Neuronal stem cell (in vitro differentiated cells): ENCODE measurements at regions not wholly inside any gene's neighbourhood (a gene's known extent, or its start where the extent isn't known, plus 50 kb on each side); places are given as distances from the start of the nearest gene placed in this dataset.

Experiments used
- DNase-seq: peaks from one replicate; pipeline ENCODE4 v3.0.0-alpha.2; 2013; ENCODE audit warnings: low spot score
- H2AFZ ChIP-seq: one replicate; pipeline ENCODE4 v1.6.1; 2013; ENCODE audit warnings: mild to moderate bottlenecking, low read length, inconsistent platforms
- H2AK5ac ChIP-seq: 2 replicates; pipeline ENCODE4 v1.6.1; 2013; ENCODE audit warnings: low read depth, mild to moderate bottlenecking, inconsistent platforms, low read length, moderate library complexity, mixed read lengths
- H2BK120ac ChIP-seq: 2 replicates; pipeline ENCODE4 v1.6.1; 2013; ENCODE audit warnings: low read depth, mild to moderate bottlenecking, inconsistent platforms, low read length, moderate library complexity, mixed read lengths
- H2BK12ac ChIP-seq: one replicate; pipeline ENCODE4 v1.6.1; 2013; ENCODE audit warnings: low read length, inconsistent platforms
- H2BK15ac ChIP-seq: 2 replicates; pipeline ENCODE4 v1.6.1; 2013; ENCODE audit warnings: mild to moderate bottlenecking, low read length, inconsistent platforms, mixed read lengths
- H2BK5ac ChIP-seq: one replicate; pipeline ENCODE4 v1.6.1; 2013; ENCODE audit warnings: inconsistent platforms, mild to moderate bottlenecking, low read length, moderate library complexity
- H3K14ac ChIP-seq: one replicate; pipeline ENCODE4 v1.6.1; 2013; ENCODE audit warnings: low read length, inconsistent platforms
- H3K18ac ChIP-seq: 2 replicates; pipeline ENCODE4 v1.6.1; 2013; ENCODE audit warnings: low read length, inconsistent platforms
- H3K23ac ChIP-seq: 2 replicates; pipeline ENCODE4 v1.6.1; 2013; ENCODE audit warnings: low read depth, mild to moderate bottlenecking, mixed read lengths, low read length, inconsistent platforms; ENCODE audit not compliant: poor library complexity
- H3K27ac ChIP-seq: replicated peaks from 3 replicates; pipeline ENCODE4 v1.5.1; 2013; ENCODE audit warnings: low read length, inconsistent platforms
- H3K27me3 ChIP-seq, 3 experiments: 2 replicates each; pipeline ENCODE4 v1.6.1; 2013; ENCODE audit warnings: low read length in 3 of 3, mild to moderate bottlenecking in 2 of 3, inconsistent platforms in 1 of 3, low read depth in 1 of 3, mixed read lengths in 1 of 3, moderate library complexity in 1 of 3; ENCODE audit not compliant: control insufficient read depth in 3 of 3, insufficient read depth in 3 of 3
- H3K36me3 ChIP-seq, 2 donors: replicated peaks in 1 of 2; 2 replicates each; pipeline ENCODE4 v1.6.1; 2013; ENCODE audit warnings: low read length in 2 of 2; ENCODE audit not compliant: control insufficient read depth in 2 of 2, insufficient read depth in 2 of 2
- H3K4ac ChIP-seq: 2 replicates; pipeline ENCODE4 v1.6.1; 2013; ENCODE audit warnings: inconsistent platforms, mild to moderate bottlenecking, low read length, moderate library complexity
- H3K4me1 ChIP-seq, 2 donors: 1 replicate in 1 of 2; 2 replicates in 1 of 2; pipeline ENCODE4 v1.6.1; 2013; ENCODE audit warnings: low read length in 2 of 2, low read depth in 1 of 2; ENCODE audit not compliant: control insufficient read depth in 2 of 2, insufficient read depth in 1 of 2
- H3K4me2 ChIP-seq: one replicate; pipeline ENCODE4 v1.6.1; 2013; ENCODE audit warnings: mild to moderate bottlenecking, low read length, inconsistent platforms; ENCODE audit not compliant: insufficient read depth, poor library complexity, severe bottlenecking
- H3K4me3 ChIP-seq, 2 donors: 2 replicates each; pipeline ENCODE4 v1.5.1; 2013; ENCODE audit warnings: low read length in 2 of 2, mild to moderate bottlenecking in 2 of 2, inconsistent platforms in 1 of 2, moderate library complexity in 1 of 2
- H3K79me1 ChIP-seq: one replicate; pipeline ENCODE4 v1.6.1; 2013; ENCODE audit warnings: low read depth, mild to moderate bottlenecking, inconsistent platforms, low read length, moderate library complexity
- H3K9ac ChIP-seq: one replicate; pipeline ENCODE4 v1.6.1; 2013; ENCODE audit warnings: mild to moderate bottlenecking, low read depth, low read length, inconsistent platforms; ENCODE audit not compliant: poor library complexity
- H3K9me3 ChIP-seq, 2 donors: replicated peaks in 1 of 2; 2 replicates each; pipeline versions ENCODE3 to v1.6.1; 2013; ENCODE audit warnings: low read length in 2 of 2, mild to moderate bottlenecking in 2 of 2, inconsistent platforms in 1 of 2, low read depth in 1 of 2, mixed read lengths in 1 of 2, moderate library complexity in 1 of 2; ENCODE audit not compliant: control insufficient read depth in 2 of 2, insufficient read depth in 1 of 2
- H4K8ac ChIP-seq: one replicate; pipeline ENCODE4 v1.6.1; 2013; ENCODE audit warnings: low read depth, mild to moderate bottlenecking, inconsistent platforms, low read length, moderate library complexity
- H4K91ac ChIP-seq: one replicate; pipeline ENCODE4 v1.6.1; 2013; ENCODE audit warnings: low read length, low read depth, mild to moderate bottlenecking, inconsistent platforms; ENCODE audit not compliant: poor library complexity
- WGBS, 2 donors: extraction: QIAGEN DNeasy Blood & Tissue Kit; methylation state at CpG; one replicate each; pipeline ENCODE4 v1.1.7; 2013; ENCODE audit warnings: missing lambda C conversion rate in 2 of 2, mixed read lengths in 1 of 2; ENCODE audit not compliant: insufficient read length in 2 of 2, insufficient replicate concordance in 1 of 2; ENCODE audit errors: extremely low coverage in 2 of 2; 5-methylcytosine and 5-hydroxymethylcytosine counted together

DNA sequence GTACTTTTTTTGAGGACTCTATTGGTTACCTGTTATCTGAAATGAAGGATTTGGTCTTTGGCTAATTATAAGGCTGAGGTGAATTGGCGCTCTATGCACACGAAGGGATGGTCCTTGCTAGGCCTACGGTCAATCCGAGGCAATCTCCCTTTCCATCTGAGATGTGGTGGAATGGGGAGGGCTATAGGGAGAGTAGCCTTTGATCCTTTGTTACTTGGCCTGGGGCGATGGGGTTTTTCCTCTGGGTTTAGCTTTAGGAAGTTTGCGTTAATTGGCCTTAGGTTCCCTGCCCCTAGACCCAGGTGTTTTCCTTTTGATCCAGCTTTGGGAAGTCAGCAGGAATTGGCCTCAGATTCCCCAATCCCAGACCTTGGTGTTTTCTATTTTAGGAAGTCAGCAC lies 102.1 kb upstream of the C9orf72 start:
- Histone ChIP-seq H2AK5ac (no peak overlapping the region), H3K14ac (no peak overlapping the region), H3K18ac (no peak overlapping the region), H3K79me1 (no peaks in the 10 kb centered on the region), H3K4me1 (peaks cover 7 to 25% of the 10 kb centered on the region in 2 donors), H3K27me3 (no peaks in the 10 kb centered on the region), H3K27ac (no peak overlapping the region), H2BK5ac (no peak overlapping the region), H3K4ac (no peak overlapping the region), H3K4me2 (no peak overlapping the region), H4K91ac (no peak overlapping the region), H3K23ac (no peak overlapping the region), H3K9ac (no peak overlapping the region), H4K8ac (no peak overlapping the region), H3K9me3 (peaks cover 0 to 3% of the 10 kb centered on the region in 2 donors), H2AFZ (peak overlapping the region; percentile 85), H2BK120ac (no peak overlapping the region), H2BK15ac (no peak overlapping the region), H2BK12ac (no peak overlapping the region), H3K4me3 (no peak overlapping the region), H3K36me3 (no peaks in the 10 kb centered on the region)
- WGBS, 2 donors = no CpG with 5 or more reads among the region's 6 CpGs
- no peak for DNase-seq

DNA sequence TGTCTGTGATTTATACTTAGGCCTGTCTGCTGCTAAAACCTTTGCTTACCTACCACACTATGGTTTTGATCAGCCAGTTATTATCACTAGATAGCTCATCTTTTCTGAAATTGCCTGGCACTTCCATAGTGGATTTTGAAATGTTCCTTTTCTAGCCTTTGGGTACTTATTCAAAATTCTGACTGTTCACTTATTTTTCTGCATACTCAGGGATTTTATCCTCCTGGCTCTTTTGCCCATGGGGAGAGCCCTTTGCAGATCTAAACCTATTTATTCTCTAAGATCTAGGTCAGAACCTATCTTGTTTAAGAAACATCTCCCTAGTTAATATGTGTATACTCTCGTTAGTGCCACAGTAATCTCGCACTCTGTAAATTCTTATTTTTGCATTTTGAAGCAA lies 103.5 kb upstream of the C9orf72 start:
- Histone ChIP-seq H3K4me1 (peaks cover 7 to 25% of the 10 kb centered on the region in 2 donors), H3K4ac (no peak overlapping the region), H3K18ac (no peak overlapping the region), H3K4me3 (no peak overlapping the region), H3K36me3 (no peaks in the 10 kb centered on the region), H3K23ac (no peak overlapping the region), H3K4me2 (no peak overlapping the region), H4K91ac (no peak overlapping the region), H4K8ac (no peak overlapping the region), H2BK5ac (no peak overlapping the region), H3K27ac (no peak overlapping the region), H2BK120ac (no peak overlapping the region), H2BK15ac (no peak overlapping the region), H2BK12ac (no peak overlapping the region), H2AK5ac (no peak overlapping the region), H3K79me1 (no peaks in the 10 kb centered on the region), H3K9ac (no peak overlapping the region), H3K14ac (no peak overlapping the region), H3K27me3 (no peaks in the 10 kb centered on the region), H2AFZ (no peak overlapping the region), H3K9me3 (peaks cover 0 to 3% of the 10 kb centered on the region in 2 donors)
- no peak for DNase-seq
- WGBS, 2 donors = no CpG with 5 or more reads among the region's 2 CpGs

DNA sequence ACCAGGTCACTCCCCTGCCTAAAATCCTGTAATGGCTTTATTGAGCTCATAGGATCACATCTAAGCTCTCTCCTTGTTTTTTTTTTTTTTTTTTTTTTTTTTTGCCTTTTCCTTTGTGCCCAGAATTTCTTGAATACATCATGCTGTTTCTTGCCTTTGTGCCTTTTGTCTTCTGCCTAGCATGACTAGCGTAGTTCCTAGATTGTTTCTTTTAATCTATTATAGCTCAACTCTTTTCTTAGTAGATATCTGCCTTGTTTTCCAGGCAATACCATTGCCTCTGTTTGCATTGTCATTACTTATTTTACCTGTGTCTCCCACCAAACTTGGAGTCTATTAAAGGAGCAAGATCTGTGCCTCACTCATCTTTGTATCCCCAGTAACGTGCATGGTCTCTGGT lies 106.1 kb upstream of the C9orf72 start:
- no peak overlapping the region for H4K8ac ChIP-seq
- H3K4me2 ChIP-seq = no peak overlapping the region
- peak; percentile 5 for DNase-seq
- no peak overlapping the region for H2AFZ ChIP-seq
- H3K27ac ChIP-seq = no peak overlapping the region
- H4K91ac ChIP-seq = no peak overlapping the region
- H3K79me1 ChIP-seq = no peaks in the 10 kb centered on the region
- H3K4ac ChIP-seq = no peak overlapping the region
- H3K9me3 ChIP-seq = peaks cover 0 to 3% of the 10 kb centered on the region in 2 donors
- H2BK5ac ChIP-seq = no peak overlapping the region
- no CpG with 5 or more reads among the region's 2 CpGs for WGBS, 2 donors
- no peaks in the 10 kb centered on the region for H3K27me3 ChIP-seq
- no peak overlapping the region for H3K9ac ChIP-seq
- H3K18ac ChIP-seq = no peak overlapping the region
- H3K23ac ChIP-seq = no peak overlapping the region
- H3K14ac ChIP-seq = no peak overlapping the region
- H3K36me3 ChIP-seq = no peaks in the 10 kb centered on the region
- no peak overlapping the region for H2BK120ac ChIP-seq
- no peak overlapping the region for H2AK5ac ChIP-seq
- H3K4me3 ChIP-seq = no peak overlapping the region
- H2BK12ac ChIP-seq = no peak overlapping the region
- H3K4me1 ChIP-seq = peaks cover 7 to 15% of the 10 kb centered on the region in 2 donors
- H2BK15ac ChIP-seq = no peak overlapping the region

DNA sequence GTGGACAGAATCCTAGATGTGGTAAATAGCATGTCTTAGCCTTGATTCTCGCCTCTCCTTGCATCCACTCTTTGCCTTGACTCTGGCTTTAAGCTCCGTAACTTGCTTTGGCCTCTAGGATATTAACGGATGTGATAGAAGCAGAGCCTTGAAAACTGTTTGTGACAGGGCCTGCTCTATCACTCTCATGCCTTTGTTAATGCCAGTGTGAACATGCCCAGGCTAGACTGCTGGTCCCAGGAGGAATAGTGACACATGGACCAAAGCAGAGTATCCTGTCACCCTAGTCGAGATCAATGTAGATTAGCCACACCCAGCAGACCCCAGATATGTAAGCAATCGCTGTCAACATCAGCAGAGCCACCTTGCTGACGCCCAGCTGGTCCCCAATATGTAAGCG lies 109.9 kb upstream of the C9orf72 start:
- H3K4me2 ChIP-seq = no peak overlapping the region
- H3K23ac ChIP-seq = no peak overlapping the region
- H3K4ac ChIP-seq = no peak overlapping the region
- H2BK5ac ChIP-seq = no peak overlapping the region
- H3K27ac ChIP-seq = no peak overlapping the region
- H3K14ac ChIP-seq = no peak overlapping the region
- no peak overlapping the region for H3K18ac ChIP-seq
- DNase-seq = no peak
- no peak overlapping the region for H2BK120ac ChIP-seq
- H3K4me1 ChIP-seq = peaks cover 0 to 5% of the 10 kb centered on the region in 2 donors
- peaks cover 0 to 1% of the 10 kb centered on the region in 2 donors for H3K9me3 ChIP-seq
- H2BK15ac ChIP-seq = no peak overlapping the region
- no peak overlapping the region for H2AK5ac ChIP-seq
- no CpG with 5 or more reads among the region's 7 CpGs for WGBS, 2 donors
- no peaks in the 10 kb centered on the region for H3K79me1 ChIP-seq
- no peaks in the 10 kb centered on the region for H3K27me3 ChIP-seq
- no peak overlapping the region for H3K9ac ChIP-seq
- no peak overlapping the region for H4K8ac ChIP-seq
- H2AFZ ChIP-seq = peak overlapping the region; percentile 56
- no peak overlapping the region for H2BK12ac ChIP-seq
- no peak overlapping the region for H4K91ac ChIP-seq
- no peak overlapping the region for H3K4me3 ChIP-seq
- H3K36me3 ChIP-seq = no peaks in the 10 kb centered on the region
